ENCODE measurements at regions not wholly inside any gene's neighbourhood (a gene's known extent, or its start where the extent isn't known, plus 50 kb on each side); places are given as distances from the start of the nearest gene placed in this dataset.

GRCh38 chr4:173802662-173803022, 272.6 kb upstream of the HAND2 start (continued):
- TF ChIP-seq USF2 (IDR thresholded peaks at IDR 0.05; ENCODE audit: low read length) (no peak), CHD7 (IDR thresholded peaks at IDR 0.05; ENCODE audit: insufficient replicate concordance, low read length) (no peak), POU5F1 (IDR thresholded peaks at IDR 0.05; ENCODE audit: low read depth, low read length) (no peak), SAP30 (IDR thresholded peaks at IDR 0.05; ENCODE audit: insufficient read depth, insufficient replicate concordance, low read length) (no peak), POLR2AphosphoS5 (IDR thresholded peaks at IDR 0.05; ENCODE audit: low read depth, low read length) (no peak)
- TF ChIP-seq, protein P1, sequence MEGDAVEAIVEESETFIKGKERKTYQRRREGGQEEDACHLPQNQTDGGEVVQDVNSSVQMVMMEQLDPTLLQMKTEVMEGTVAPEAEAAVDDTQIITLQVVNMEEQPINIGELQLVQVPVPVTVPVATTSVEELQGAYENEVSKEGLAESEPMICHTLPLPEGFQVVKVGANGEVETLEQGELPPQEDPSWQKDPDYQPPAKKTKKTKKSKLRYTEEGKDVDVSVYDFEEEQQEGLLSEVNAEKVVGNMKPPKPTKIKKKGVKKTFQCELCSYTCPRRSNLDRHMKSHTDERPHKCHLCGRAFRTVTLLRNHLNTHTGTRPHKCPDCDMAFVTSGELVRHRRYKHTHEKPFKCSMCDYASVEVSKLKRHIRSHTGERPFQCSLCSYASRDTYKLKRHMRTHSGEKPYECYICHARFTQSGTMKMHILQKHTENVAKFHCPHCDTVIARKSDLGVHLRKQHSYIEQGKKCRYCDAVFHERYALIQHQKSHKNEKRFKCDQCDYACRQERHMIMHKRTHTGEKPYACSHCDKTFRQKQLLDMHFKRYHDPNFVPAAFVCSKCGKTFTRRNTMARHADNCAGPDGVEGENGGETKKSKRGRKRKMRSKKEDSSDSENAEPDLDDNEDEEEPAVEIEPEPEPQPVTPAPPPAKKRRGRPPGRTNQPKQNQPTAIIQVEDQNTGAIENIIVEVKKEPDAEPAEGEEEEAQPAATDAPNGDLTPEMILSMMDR (IDR thresholded peaks at IDR 0.05; ENCODE audit: control extremely low read depth in 1 of 3, insufficient read depth in 1 of 3, low read depth in 1 of 3, low read length in 3 of 3) = no peak
